SK-N-SH treated with all-trans-retinoic acid at 6 μM for 48 hours (cell line): ENCODE measurements at regions not wholly inside any gene's neighbourhood (a gene's known extent, or its start where the extent isn't known, plus 50 kb on each side); places are given as distances from the start of the nearest gene placed in this dataset.

ENCODE experiments used
- CREB5 ChIP-seq: fragments of 250-450 bp; sonication (Bioruptor Pico); IDR thresholded peaks from 2 replicates; pipeline ENCODE4 v1.5.1; 2020; ENCODE audit warnings: low read depth, mild to moderate bottlenecking, moderate library complexity
- CSRNP3 ChIP-seq: fragments of 250-450 bp; sonication (Bioruptor Pico); IDR thresholded peaks from 2 replicates; pipeline ENCODE4 v1.5.1; 2021; ENCODE audit warnings: mild to moderate bottlenecking, moderate library complexity
- ESRRG ChIP-seq: fragments of 250-450 bp; sonication (Bioruptor Pico); IDR thresholded peaks from 2 replicates; pipeline ENCODE4 v1.6.1; 2021; ENCODE audit warnings: mild to moderate bottlenecking
- OSR1 ChIP-seq: fragments of 250-450 bp; sonication (Bioruptor Pico); IDR thresholded peaks from 2 replicates; pipeline ENCODE4 v1.8.0; 2022; ENCODE audit warnings: moderate library complexity, mild to moderate bottlenecking, inconsistent platforms
- PATZ1 ChIP-seq: fragments of 250-450 bp; sonication (Bioruptor Pico); IDR thresholded peaks from 2 replicates; pipeline ENCODE4 v1.8.0; 2020; ENCODE audit warnings: mild to moderate bottlenecking, moderate library complexity, borderline replicate concordance
- PPARA ChIP-seq: fragments of 250-450 bp; sonication (Bioruptor Pico); IDR thresholded peaks from 2 replicates; pipeline ENCODE4 v1.5.0; 2020; ENCODE audit warnings: mild to moderate bottlenecking, borderline replicate concordance
- RARB ChIP-seq: fragments of 250-450 bp; sonication (Bioruptor Pico); IDR thresholded peaks from 2 replicates; pipeline ENCODE4 v1.8.0; 2021; ENCODE audit warnings: mild to moderate bottlenecking, moderate library complexity
- TSHZ2 ChIP-seq: fragments of 250-450 bp; sonication (Bioruptor Pico); IDR thresholded peaks from 2 replicates; pipeline ENCODE4 v1.5.0; 2020; ENCODE audit warnings: mild to moderate bottlenecking, moderate library complexity
- ZC3H10 ChIP-seq: fragments of 250-450 bp; sonication (Bioruptor Pico); IDR thresholded peaks from 2 replicates; pipeline ENCODE4 v1.5.1; 2021; ENCODE audit warnings: mild to moderate bottlenecking, moderate library complexity
- ZFP3 ChIP-seq: fragments of 250-450 bp; sonication (Bioruptor Pico); IDR thresholded peaks from 2 replicates; pipeline ENCODE4 v1.5.0; 2020; ENCODE audit warnings: mild to moderate bottlenecking, moderate library complexity
- ZFP30 ChIP-seq: fragments of 450-650 bp; formaldehyde crosslinking; IDR thresholded peaks from 2 replicates; pipeline ENCODE4 v1.5.0; 2022; ENCODE audit warnings: mild to moderate bottlenecking, moderate library complexity
- ZNF8 ChIP-seq: fragments of 450-650 bp; formaldehyde crosslinking; IDR thresholded peaks from 2 replicates; pipeline ENCODE4 v1.5.0; 2020; ENCODE audit warnings: mild to moderate bottlenecking, moderate library complexity

GRCh38 chr17:68783861-68784260 is 171.3 kb downstream of the ABCA8 start:
- no peak for TF ChIP-seq ZC3H10
- no peak for TF ChIP-seq ZNF8
- no peak for TF ChIP-seq ZFP3 (CRISPR knock-in tag)
- TF ChIP-seq ZFP30: no peak
- no peak for TF ChIP-seq PATZ1 (CRISPR knock-in tag)
- no peak for TF ChIP-seq CREB5 (CRISPR knock-in tag)
- TF ChIP-seq ESRRG (CRISPR knock-in tag): no peak
- no peak for TF ChIP-seq PPARA (CRISPR knock-in tag)
- no peak for TF ChIP-seq CSRNP3 (CRISPR knock-in tag)
- TF ChIP-seq OSR1 (CRISPR knock-in tag): no peak
- TF ChIP-seq RARB (CRISPR knock-in tag): no peak
- TF ChIP-seq TSHZ2 (CRISPR knock-in tag): no peak
